GM19043 (cell line): ENCODE measurements at regions not wholly inside any gene's neighbourhood (a gene's known extent, or its start where the extent isn't known, plus 50 kb on each side); places are given as distances from the start of the nearest gene placed in this dataset.

Experiments used
- ATAC-seq: cut with Tn5 transposase; IDR thresholded peaks from one replicate; pipeline ENCODE4 v1.9.1; 2021; ENCODE audit warnings: low read depth; ENCODE audit not compliant: unreplicated experiment

DNA sequence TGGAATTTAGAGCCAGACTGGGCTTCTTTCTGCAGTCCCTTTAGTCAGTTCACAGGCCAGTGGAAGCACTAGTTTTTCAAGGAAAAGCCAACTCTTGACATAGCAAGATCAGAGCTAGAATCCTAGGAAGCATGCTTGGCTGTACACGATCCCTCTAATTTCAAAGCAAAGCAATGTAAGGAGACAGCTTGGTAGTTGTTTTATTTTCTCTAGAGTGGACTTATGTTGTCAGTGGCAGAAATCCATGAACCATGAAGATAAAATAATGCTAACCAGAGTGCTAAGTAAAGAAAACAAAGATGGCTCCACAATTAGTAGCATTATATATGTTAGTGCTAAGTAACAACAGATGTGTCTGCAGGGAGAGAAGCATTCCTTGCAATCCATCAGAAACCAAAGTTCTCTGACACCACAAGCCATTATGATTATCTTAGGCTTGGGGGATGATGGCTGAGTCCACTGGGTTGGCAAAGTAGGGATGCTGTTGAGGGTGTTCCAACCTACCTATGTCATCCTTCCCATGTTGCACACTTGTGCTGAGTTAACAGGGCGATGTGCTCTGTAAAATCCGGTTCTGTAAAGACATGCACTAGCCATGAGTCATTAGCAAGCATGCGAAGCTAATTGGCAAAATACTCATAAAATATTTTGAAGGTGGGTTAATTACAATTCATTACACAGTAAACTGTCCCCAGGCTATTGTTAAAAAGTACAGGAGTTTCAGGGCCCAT lies 115.2 kb downstream of the BMP2 start:
- ATAC-seq, result no peak

DNA sequence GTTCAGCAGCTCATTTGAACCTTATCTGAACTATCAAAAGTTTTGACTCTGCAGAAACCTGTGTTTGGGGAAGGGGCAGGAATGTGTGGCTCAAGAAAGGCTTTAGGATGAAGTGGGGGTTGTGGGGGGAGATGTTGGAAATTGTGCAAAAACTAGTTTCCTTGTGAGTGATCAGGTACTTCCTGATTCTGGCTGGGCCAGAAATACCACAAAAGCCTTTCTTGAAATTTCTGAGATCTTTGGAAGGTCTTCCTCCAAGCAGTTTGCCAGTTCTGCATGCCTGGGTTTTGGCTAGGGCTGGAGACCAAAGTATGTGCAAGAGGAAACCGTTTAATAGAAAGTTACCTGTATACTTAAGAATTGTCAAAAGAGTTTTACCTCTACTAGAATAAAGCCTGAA lies 116.6 kb downstream of the BMP2 start:
- no peak for ATAC-seq

DNA sequence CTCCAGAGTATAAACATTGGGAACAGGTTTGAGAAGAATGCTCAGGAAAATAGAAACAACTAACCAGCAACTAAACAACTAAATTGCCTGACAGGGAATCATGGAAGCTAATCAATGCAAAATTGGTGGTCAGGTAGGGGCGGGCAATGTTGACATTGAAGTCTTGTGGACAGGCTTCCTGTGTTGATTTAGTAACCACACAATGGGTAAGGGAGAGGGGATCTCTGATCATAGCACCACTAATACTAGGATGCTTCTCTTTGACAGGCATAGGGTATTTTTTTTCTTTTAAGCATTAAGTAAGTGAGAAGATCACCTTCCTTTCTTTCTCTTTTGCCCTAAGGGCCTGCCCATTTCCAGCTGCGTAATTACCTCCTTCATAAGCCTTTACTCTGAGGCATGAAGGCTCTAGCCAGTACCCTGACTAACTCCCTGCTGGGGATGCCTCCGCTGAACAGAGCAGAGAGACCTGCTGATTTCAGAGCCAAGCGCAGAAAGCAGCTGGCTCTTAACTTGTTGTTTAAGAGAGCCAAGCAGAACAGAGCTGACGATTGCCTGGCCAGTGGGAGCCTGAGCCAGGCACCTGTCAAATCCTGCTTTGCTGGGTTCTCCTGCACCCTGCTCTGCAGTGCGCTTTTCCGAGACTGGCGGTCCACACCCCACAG lies 118.7 kb downstream of the BMP2 start:
- ATAC-seq, result no peak

DNA sequence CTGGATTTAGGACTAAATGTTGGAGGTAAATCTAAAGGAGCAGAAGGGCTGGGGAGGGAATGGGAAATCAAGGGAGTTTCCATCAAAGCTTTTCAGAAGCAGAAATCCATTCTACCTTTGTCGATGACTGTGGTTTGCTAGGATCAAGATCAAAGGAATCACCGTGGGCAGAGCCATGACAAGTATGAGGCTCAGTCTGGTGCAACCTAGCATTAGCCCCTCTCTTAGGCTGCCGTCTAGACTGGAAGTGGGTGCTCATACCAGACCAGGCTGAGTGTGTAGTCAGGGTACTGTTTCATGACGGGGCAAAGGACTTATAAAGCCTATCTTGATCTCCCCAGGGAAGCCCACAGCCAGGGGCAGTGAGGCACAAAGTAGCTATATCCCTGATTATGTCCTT lies 120.5 kb downstream of the BMP2 start:
- no peak for ATAC-seq

DNA sequence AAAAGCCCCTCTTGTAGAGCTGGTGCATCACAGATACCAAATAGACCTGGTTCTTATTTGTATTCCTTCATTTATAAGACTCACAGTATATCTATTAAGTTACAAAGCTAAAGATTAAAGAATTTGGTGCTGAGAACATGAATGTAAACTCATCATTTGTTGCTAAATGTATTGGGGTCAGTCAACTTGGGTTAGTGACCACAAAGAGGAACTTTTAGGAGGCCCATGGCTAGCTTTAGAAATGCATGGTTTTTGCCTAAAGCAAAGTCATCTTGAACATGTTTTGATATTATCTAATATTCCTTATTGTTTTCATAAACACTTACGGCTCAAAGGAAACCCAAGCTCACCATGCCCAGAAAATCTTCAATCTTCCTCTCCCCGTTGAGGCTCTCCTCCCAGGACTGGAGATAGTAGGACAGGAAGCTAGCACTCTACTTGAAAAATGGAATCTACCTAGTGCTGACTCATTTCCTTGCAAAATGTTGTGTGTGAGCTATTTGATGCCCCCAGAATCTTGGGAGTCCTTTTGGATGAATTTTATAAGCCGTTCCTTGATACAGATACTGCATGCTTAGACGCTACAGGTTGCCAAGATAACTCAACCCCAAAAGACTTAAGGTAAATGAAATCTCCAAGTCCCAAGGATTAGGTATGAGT lies 121.4 kb downstream of the BMP2 start:
- ATAC-seq, result no peak

DNA sequence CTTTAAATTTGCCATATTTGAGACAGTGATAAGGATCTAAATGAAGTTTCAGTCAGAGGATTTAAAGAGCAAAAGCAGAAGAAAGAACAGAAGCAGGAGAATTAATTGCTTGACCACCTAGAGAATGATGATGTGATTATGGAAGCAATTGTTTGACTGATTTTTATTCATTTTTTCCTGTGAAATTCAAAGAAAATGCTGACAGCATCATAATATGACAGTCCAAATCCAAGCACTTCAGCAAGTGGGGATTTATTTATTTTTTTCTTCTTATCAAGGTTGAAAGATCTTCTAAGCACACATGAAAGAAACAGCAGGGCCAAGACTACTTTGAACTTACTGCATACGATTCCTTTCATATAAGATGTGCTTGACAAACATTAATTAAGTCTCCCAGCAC lies 125.2 kb downstream of the BMP2 start:
- ATAC-seq, result no peak

DNA sequence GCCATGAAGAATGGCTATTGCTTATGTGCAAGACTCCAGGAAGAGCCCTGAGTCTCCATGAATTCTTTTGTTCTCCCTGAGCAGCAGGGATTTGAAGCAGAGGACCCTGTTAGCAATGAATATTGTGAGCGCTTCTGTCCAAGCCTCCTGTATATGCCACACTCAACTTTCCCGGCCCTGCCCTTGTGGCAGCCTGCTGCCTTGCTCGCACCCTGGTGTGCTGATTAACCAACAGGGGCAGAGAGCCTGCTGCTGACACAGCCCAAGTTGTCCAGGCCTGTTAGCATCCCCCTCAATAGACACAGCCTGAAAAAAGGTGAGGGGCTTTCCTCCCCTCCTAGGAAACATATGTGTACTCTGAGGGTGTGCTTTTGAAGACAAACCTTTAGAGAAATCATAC lies 131.4 kb downstream of the BMP2 start:
- no peak for ATAC-seq

DNA sequence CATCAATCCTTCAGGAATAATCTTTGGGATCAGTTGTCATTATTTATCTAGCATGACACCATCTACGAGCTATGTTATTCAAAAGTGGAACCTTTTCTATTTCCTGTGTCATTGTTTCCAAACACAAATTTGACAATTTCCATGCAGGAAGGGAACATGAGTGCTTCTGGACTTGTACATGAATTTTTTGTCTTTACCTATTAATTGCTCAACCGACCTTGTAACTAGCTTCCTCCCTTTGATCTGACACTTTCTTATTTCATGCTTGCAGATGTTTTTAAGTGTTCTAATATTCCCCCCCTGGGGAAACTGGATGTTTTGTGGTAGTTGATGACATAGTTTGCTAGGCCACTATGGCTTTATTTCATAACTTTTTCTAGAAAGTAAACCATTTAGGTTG lies 139.4 kb downstream of the BMP2 start:
- no peak for ATAC-seq

DNA sequence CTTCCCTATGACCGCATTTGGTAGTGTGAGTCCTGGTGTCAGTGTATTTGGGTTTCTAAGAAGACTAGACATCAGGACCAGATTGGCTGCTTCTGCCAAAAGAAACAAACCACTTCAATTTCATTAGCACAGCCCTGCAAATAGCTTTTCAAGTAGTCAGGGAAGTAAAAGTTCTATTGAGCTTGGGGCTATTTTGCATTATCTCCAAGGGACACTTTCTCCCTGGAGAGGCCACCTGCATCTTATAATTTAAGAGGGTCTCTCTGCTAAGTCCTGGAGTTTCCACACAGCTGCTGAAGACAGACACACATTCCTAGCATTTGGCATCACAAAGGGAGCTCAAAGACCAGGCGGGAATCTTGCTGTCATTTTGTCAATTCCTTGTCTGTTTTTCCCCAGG lies 141.2 kb downstream of the BMP2 start:
- ATAC-seq, result no peak

DNA sequence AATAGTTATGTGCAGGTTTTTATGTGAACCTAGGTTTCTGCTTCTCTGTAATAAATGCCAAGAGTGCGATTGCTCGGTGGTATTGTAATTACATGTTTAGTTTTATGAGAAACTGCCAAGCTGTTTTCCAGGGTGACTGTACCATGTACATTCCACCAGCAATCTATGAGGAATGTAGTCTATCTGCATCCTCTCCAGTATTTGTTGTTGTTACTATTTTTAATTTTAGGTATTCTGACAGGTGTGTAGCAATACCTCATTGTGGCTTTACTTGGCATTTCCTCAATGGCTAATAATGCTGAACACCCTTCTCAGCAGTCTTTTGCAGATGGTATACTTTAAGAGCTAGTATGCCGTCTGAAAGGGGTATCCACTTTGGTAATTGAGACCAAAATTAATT lies 142.1 kb downstream of the BMP2 start:
- no peak for ATAC-seq

DNA sequence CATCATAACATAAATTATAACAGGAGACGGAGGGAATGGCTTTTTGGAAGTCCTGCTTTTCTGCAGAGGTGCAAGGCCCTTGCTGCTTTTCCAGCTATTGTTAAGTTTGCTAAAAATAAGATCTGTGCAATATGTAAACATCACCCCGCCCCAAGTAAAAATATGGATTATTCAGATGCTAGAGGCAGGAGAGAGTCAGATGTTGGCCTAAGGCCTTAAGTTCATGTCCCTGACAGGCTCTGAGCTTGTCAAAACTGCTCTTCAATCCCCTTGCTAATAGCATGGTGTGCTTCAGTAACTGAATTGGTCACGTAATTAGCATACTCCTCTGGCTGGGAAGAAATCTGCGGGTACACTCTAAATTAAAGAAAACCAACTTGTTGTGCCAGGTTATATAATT lies 147.5 kb downstream of the BMP2 start:
- no peak for ATAC-seq

DNA sequence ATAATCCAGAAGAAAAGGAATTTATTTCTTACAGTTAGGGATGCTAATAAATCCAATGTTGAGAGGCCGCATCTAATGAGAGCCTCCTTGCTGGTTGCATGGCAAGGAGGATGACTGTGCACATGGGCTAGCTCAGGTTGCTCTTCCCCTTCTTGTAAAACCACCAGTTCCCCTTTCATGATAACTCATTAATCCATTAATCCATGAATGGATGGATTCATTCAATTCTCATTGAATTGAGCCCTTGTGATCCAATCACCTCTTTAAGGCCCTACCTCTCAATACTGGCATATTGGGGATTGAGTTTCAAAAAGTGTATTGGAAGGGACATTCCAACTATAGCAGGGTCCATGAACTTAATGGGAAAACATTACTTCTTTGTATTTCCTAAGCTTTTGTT lies 149.5 kb downstream of the BMP2 start:
- ATAC-seq, result no peak

DNA sequence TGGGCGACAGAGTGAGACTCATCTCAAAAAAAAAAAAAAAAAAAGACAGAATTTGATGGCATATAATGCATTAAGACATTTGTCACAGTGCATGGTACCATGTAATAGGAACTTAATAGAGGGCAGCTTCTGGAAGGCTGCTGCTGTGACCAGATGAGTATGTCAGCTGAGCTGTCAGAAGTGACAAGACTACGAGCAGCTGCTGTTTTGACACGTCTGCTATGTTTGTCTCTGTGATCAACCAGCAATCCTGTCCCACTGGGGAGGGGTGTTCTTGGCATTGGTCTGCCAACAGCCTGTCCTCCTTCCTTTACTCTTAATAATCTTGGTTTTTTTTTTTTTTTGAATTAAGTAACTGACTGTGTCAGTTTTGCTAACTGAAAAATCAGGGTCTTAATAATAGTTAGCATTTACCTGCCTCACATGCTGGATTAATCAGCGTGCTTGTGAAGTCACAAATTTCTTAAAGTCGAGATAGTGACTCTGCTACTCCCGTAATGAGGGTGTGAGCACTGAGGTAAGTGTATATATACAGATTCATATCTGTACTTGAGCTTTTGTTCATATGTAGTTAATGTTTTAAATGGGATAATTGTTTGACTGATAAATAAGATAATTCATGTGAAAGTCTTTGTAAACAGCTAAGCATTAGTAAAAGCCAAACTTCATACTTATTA lies 152.4 kb downstream of the BMP2 start:
- ATAC-seq, result no peak

DNA sequence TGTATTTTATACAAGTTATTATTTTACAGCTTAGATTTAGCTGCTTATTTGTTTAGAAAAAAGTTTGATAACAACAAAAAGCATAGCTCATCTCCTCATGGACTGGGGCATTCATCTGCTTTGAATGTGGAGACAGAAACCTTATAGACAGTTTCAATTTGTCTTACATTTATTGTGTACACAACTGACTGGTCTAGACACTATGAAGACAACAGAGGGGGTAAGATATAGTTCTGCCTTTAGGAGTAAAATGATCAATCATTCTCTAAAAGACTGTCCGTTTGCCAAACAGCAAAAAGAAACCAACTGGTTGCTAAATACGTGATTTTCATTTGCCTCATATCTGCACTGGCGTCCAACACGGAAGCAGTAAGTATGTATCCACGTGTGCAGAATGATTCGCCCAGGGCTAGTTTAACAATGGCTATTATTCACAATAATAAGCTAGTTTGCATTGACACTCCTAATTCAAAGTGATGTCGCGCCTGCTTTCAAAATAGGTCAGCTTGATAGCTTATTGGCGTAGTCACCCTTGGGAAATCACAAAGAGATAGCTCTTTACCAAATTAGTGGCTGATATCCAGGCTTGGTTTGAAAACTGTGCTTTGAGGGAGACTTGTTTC lies 153.6 kb downstream of the BMP2 start:
- ATAC-seq, result no peak

DNA sequence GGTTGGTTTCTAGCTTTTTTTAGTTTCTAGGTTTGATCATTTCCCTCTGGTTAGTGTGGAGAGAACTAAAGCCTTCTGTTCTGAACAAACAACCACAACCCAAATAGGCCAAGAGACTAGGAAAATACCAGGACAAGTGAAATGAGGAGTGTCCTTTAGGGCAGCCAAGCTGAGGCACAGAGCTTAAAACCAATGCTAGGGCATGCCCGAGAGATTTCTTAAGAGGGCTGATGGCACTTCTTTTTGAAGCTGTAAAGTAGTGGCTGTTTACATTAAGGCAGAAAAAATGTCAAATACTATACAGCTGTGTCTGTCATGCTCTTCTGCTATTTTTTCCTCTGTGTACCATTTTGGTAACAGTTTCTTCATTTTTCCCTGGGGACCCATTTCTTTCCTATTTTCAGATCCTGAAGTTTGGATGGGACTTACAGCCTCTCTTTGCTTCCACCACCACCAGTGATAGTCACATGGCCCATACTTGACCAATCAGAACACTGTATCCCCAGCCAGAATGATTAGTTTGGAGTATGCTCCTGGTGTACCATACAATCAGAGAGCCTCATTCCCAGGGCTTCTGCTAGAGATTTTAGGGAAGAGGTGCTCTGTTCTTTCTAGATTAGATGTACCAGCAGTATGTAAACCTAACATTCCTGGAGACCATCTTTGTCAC lies 154.4 kb downstream of the BMP2 start:
- ATAC-seq, result no peak

DNA sequence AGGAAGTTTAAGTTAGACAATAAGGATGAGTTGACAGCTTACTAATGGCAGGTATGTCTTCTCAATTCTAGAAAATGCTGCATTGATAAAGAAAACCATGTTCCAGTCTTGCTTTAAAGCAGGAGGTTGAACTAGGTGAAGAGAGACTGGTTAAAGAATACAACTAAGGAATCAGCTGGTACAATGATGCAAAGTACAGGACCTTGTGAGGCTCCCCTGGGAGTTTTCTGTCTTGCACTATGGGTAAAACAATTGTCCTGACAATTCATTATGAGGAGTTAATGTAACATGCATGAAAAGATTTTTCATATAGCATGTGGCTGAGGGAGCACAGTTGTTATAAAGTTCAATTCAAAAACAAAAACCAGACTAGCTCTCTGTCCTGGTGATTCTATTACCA lies 157.2 kb downstream of the BMP2 start:
- no peak for ATAC-seq

DNA sequence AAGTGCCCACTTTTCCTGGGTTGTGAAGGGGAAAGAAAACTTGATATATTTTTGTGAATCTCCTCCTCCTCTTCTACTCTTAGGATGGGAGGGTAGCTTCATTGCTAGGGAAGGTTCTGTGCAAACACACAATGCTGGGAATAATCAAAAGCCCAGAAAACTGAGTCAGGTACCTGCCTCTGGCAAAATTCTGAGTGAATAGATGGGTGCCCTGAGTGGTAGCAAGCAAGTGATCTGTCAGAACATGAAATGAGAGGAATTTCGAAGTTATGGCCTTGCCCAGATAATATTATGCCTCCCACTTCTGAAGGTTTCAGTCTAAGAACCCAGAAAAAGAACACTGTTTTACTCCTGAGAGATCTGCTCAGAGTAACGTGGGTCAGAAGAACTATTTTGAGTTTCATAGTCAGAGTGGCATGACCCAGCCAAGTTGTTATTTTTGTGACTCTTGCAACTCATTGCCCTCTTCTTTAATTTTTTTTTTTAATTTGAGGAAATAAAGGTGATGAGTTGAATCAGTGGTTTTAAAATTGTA lies 158.3 kb downstream of the BMP2 start:
- ATAC-seq, result no peak

DNA sequence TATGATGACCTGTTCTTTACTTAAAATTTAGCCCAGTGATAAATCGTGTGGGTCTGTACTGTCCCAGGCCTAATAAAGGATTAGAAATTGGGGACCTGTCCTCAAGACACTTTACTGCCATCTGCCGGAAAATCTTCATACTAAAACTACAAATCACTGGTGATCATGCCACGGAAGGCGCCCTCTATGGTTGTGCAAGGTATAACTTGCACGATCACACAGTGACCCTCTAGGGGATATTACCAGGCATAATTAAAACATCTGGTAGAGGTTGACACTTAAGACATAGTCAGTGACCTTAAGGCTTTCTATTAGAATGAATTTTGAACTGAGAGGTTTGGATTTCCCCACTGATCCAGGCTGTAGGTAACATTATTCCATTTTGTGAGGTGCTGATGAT lies 172.6 kb downstream of the BMP2 start:
- ATAC-seq, result no peak

DNA sequence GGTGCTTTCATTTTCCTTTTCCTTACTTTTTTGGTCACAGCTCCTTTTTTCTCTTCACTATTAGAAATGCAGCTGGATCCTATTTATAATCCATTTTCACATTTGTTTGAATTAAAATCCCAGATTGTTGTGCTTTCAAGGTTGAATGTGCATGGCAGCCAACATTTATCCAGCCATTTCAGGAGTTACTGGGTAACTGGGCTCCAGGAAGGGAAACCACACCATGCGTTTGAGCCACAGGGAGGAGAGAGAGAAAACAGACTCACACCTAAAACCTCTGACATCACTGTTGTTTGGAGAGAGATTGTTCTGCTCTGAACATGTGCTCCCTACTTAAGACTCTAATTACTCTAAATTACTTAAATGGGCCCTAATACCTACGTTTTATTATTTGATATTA lies 173.4 kb downstream of the BMP2 start:
- ATAC-seq, result no peak

DNA sequence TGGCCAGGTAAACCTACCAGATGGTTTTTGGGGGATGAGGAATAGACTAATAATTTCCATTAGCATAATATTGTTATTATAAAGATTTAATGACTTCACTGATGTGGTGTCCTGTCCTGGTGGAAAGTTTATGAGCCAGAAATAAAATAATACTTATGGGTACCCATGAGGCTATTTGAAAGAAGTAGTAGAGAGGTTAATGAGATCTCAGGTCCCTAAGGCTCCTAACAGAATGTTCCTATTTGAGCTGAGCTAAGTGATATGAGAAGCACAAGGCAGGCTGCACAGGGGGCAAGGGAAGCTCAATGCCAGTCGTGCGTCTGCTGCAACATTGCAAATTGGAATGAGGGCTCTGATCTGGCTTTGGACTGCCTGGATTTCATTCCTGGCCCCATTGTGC lies 174.1 kb downstream of the BMP2 start:
- no peak for ATAC-seq
